GM12875 (cell line): ENCODE measurements at regions not wholly inside any gene's neighbourhood (a gene's known extent, or its start where the extent isn't known, plus 50 kb on each side); places are given as distances from the start of the nearest gene placed in this dataset.

Experiments
- H3K4me3 ChIP-seq: one replicate; pipeline ENCODE4 v1.5.1; 2011; ENCODE audit warnings: low read depth, low read length, control low read depth
- CTCF ChIP-seq: IDR thresholded peaks from 2 replicates; pipeline ENCODE4 v1.5.1; 2011; ENCODE audit warnings: low read depth, mild to moderate bottlenecking, control low read depth, inconsistent platforms, low read length, moderate library complexity, borderline replicate concordance; ENCODE audit not compliant: insufficient read depth

- no peak for TF ChIP-seq CTCF
- H3K4me3 ChIP-seq = no peak overlapping the region
These were observed 195.7 kb upstream of the MMADHC start for GRCh38 chr2:149783284-149783683.

GRCh38 chr2:149782572-149782971 lies 195.0 kb upstream of the MMADHC start:
- no peak for TF ChIP-seq CTCF
- no peak overlapping the region for H3K4me3 ChIP-seq

- H3K4me3 ChIP-seq = no peak overlapping the region
- TF ChIP-seq CTCF = no peak
These were observed 193.8 kb upstream of the MMADHC start for GRCh38 chr2:149781263-149781808.

- TF ChIP-seq CTCF = no peak
- H3K4me3 ChIP-seq = no peak overlapping the region
These were observed 185.4 kb upstream of the MMADHC start for GRCh38 chr2:149773006-149773405.

GRCh38 chr2:149768320-149768799 lies 180.8 kb upstream of the MMADHC start:
- no peak for TF ChIP-seq CTCF
- no peak overlapping the region for H3K4me3 ChIP-seq

GRCh38 chr2:149767516-149767974 lies 180.0 kb upstream of the MMADHC start:
- TF ChIP-seq CTCF = no peak
- H3K4me3 ChIP-seq = no peak overlapping the region

GRCh38 chr2:149766339-149766738 lies 178.8 kb upstream of the MMADHC start:
- no peak for TF ChIP-seq CTCF
- H3K4me3 ChIP-seq = no peak overlapping the region
